WTC11 (cell line): ENCODE measurements at regions not wholly inside any gene's neighbourhood (a gene's known extent, or its start where the extent isn't known, plus 50 kb on each side); places are given as distances from the start of the nearest gene placed in this dataset.

ENCODE experiments used
- ATAC-seq: fragments of 200-7000 bp; cut with Tn5 transposase; 2 replicates; pipeline ENCODE4 v1.10.0; 2021; ENCODE audit warnings: mild to moderate bottlenecking, moderate library complexity
- CTCF ChIA-PET: fragments of 300-600 bp; sonication (Branson Sonifier 250); formaldehyde crosslinking; loops from one replicate; lab custom pipeline; 2021; ENCODE audit warnings: antibody characterized with exemption; lab: Charles Lee
- POLR2A ChIA-PET: fragments of 350-600 bp; sonication (Branson Sonifier 250); formaldehyde crosslinking; loops from one replicate; lab custom pipeline; 2021; ENCODE audit warnings: antibody characterized with exemption; lab: Charles Lee
- DNase-seq: peaks from one replicate; pipeline ENCODE4 v3.0.0; 2021; ENCODE audit warnings: low spot score
- H3K27ac Mint-ChIP-seq: 2 replicates; pipeline ENCODE4 v1.8.0; 2021; ENCODE audit warnings: mixed read lengths
- H3K27me3 Mint-ChIP-seq: 2 replicates; pipeline ENCODE4 v1.8.0; 2021; ENCODE audit warnings: low read depth, mild to moderate bottlenecking, moderate library complexity, mixed read lengths
- H3K36me3 Mint-ChIP-seq: 2 replicates; pipeline ENCODE4 v1.8.0; 2021; ENCODE audit warnings: mixed read lengths
- H3K4me1 Mint-ChIP-seq: 2 replicates; pipeline ENCODE4 v1.8.0; 2022; ENCODE audit warnings: mixed read lengths
- H3K4me3 Mint-ChIP-seq: 2 replicates; pipeline ENCODE4 v1.8.0; 2021; ENCODE audit warnings: mild to moderate bottlenecking, moderate library complexity, mixed read lengths
- H3K9me3 Mint-ChIP-seq: 2 replicates; pipeline ENCODE4 v1.8.0; 2021; ENCODE audit warnings: mixed read lengths
- EMX1 ChIP-seq: fragments of 250-450 bp; sonication (Bioruptor Pico); IDR thresholded peaks from 2 replicates; pipeline ENCODE4 v1.8.0; 2021; ENCODE audit warnings: mild to moderate bottlenecking
- FOXK1 ChIP-seq: sonication (generic); formaldehyde crosslinking; IDR thresholded peaks from 2 replicates; pipeline ENCODE4 v1.8.0; 2022; ENCODE audit warnings: mild to moderate bottlenecking, moderate library complexity, missing genetic modification reagents
- IRF2 ChIP-seq: sonication (generic); formaldehyde crosslinking; IDR thresholded peaks from 2 replicates; pipeline ENCODE4 v1.8.0; 2022; ENCODE audit warnings: low read depth, missing genetic modification reagents, borderline replicate concordance
- JAZF1 ChIP-seq: fragments of 250-450 bp; sonication (Bioruptor Pico); IDR thresholded peaks from 2 replicates; pipeline ENCODE4 v1.9.0; 2021; ENCODE audit warnings: moderate library complexity, mild to moderate bottlenecking, inconsistent platforms
- MXD4 ChIP-seq: fragments of 250-450 bp; sonication (Bioruptor Pico); IDR thresholded peaks from 2 replicates; pipeline ENCODE4 v1.8.0; 2021; ENCODE audit warnings: mild to moderate bottlenecking, moderate library complexity, borderline replicate concordance
- SMAD3 ChIP-seq: sonication (generic); formaldehyde crosslinking; IDR thresholded peaks from 2 replicates; pipeline ENCODE4 v1.8.0; 2022; ENCODE audit warnings: missing genetic modification reagents, mild to moderate bottlenecking, borderline replicate concordance
- SOX15 ChIP-seq: fragments of 250-450 bp; sonication (Bioruptor Pico); IDR thresholded peaks from 2 replicates; pipeline ENCODE4 v1.9.0; 2021; ENCODE audit warnings: mild to moderate bottlenecking
- ZBTB21 ChIP-seq: sonication (generic); formaldehyde crosslinking; IDR thresholded peaks from 2 replicates; pipeline ENCODE4 v1.8.1; 2023; ENCODE audit warnings: mild to moderate bottlenecking, missing genetic modification reagents, borderline replicate concordance
- ZNF138 ChIP-seq: sonication (generic); formaldehyde crosslinking; conservative IDR thresholded peaks from 2 replicates; pipeline ENCODE4 v1.8.1; 2022; ENCODE audit warnings: mild to moderate bottlenecking, moderate library complexity, missing genetic modification reagents
- ZNF219 ChIP-seq: sonication (generic); formaldehyde crosslinking; IDR thresholded peaks from 2 replicates; pipeline ENCODE4 v1.8.0; 2023; ENCODE audit warnings: missing genetic modification reagents, mild to moderate bottlenecking, borderline replicate concordance
- ZNF416 ChIP-seq: fragments of 250-450 bp; sonication (Bioruptor Pico); IDR thresholded peaks from 2 replicates; pipeline ENCODE4 v1.9.0; 2021; ENCODE audit warnings: mild to moderate bottlenecking, inconsistent platforms
- TF ChIP-seq, protein P1 (sequence below): sonication (generic); formaldehyde crosslinking; IDR thresholded peaks from 2 replicates; pipeline ENCODE4 v1.8.0; 2023; ENCODE audit warnings: mild to moderate bottlenecking, missing genetic modification reagents
- TF ChIP-seq, protein P2 (sequence below): sonication (generic); formaldehyde crosslinking; IDR thresholded peaks from 2 replicates; pipeline ENCODE4 v1.8.0; 2023; ENCODE audit warnings: missing genetic modification reagents, mild to moderate bottlenecking, borderline replicate concordance
- TF ChIP-seq, protein P3 (sequence below): sonication (generic); formaldehyde crosslinking; IDR thresholded peaks from 2 replicates; pipeline ENCODE4 v1.8.0; 2023; ENCODE audit warnings: missing genetic modification reagents
- TF ChIP-seq, protein P4 (sequence below): sonication (generic); formaldehyde crosslinking; IDR thresholded peaks from 2 replicates; pipeline ENCODE4 v1.8.1; 2022; ENCODE audit warnings: mild to moderate bottlenecking, missing genetic modification reagents, moderate library complexity, borderline replicate concordance
- TF ChIP-seq, protein P5 (sequence below): fragments of 200-600 bp; IDR thresholded peaks from 2 replicates; pipeline ENCODE4 v1.8.0; 2022; ENCODE audit warnings: antibody characterized with exemption
- TF ChIP-seq, protein P6 (sequence below): sonication (generic); formaldehyde crosslinking; conservative IDR thresholded peaks from 2 replicates; pipeline ENCODE4 v1.8.1; 2022; ENCODE audit warnings: mild to moderate bottlenecking, missing genetic modification reagents
- TF ChIP-seq, protein P7 (sequence below): sonication (generic); formaldehyde crosslinking; IDR thresholded peaks from 2 replicates; pipeline ENCODE4 v1.8.1; 2023; ENCODE audit warnings: mild to moderate bottlenecking, missing genetic modification reagents, moderate library complexity
- TF ChIP-seq, protein P8 (sequence below): sonication (generic); formaldehyde crosslinking; conservative IDR thresholded peaks from 2 replicates; pipeline ENCODE4 v1.8.1; 2023; ENCODE audit warnings: mild to moderate bottlenecking, low read depth, missing genetic modification reagents, moderate library complexity

DNA sequence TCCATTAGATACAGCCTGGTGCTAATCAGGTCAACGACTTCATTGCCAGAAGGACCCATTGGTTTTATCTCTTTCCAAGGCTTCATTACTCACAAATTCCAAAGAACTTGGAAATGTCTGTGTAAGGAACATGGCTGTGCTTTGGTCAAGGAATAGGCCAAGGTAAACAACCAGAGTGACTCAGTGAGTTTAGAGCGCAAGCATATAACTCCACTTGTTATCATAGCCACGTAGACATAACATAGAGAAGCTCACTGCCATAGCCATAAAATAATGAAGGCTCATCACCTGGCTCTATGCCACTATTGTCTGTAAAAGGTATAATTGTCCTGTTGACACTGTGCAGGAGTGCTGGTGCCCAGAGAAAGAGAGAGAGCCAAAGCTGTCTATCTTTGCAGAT lies 139.3 kb upstream of the PLCXD3 start:
- TF ChIP-seq ZNF219 (CRISPR knock-in tag) (no peak), ZBTB21 (CRISPR knock-in tag) (no peak), EMX1 (CRISPR knock-in tag) (no peak), ZNF416 (CRISPR knock-in tag) (no peak), ZNF138 (CRISPR knock-in tag) (no peak), IRF2 (CRISPR knock-in tag) (no peak), JAZF1 (CRISPR knock-in tag) (no peak), MXD4 (CRISPR knock-in tag) (no peak), SOX15 (no peak), FOXK1 (no peak), SMAD3 (CRISPR knock-in tag) (no peak)
- TF ChIP-seq, protein P1, sequence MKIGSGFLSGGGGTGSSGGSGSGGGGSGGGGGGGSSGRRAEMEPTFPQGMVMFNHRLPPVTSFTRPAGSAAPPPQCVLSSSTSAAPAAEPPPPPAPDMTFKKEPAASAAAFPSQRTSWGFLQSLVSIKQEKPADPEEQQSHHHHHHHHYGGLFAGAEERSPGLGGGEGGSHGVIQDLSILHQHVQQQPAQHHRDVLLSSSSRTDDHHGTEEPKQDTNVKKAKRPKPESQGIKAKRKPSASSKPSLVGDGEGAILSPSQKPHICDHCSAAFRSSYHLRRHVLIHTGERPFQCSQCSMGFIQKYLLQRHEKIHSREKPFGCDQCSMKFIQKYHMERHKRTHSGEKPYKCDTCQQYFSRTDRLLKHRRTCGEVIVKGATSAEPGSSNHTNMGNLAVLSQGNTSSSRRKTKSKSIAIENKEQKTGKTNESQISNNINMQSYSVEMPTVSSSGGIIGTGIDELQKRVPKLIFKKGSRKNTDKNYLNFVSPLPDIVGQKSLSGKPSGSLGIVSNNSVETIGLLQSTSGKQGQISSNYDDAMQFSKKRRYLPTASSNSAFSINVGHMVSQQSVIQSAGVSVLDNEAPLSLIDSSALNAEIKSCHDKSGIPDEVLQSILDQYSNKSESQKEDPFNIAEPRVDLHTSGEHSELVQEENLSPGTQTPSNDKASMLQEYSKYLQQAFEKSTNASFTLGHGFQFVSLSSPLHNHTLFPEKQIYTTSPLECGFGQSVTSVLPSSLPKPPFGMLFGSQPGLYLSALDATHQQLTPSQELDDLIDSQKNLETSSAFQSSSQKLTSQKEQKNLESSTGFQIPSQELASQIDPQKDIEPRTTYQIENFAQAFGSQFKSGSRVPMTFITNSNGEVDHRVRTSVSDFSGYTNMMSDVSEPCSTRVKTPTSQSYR (CRISPR knock-in tag) = no peak
- TF ChIP-seq, protein P2, sequence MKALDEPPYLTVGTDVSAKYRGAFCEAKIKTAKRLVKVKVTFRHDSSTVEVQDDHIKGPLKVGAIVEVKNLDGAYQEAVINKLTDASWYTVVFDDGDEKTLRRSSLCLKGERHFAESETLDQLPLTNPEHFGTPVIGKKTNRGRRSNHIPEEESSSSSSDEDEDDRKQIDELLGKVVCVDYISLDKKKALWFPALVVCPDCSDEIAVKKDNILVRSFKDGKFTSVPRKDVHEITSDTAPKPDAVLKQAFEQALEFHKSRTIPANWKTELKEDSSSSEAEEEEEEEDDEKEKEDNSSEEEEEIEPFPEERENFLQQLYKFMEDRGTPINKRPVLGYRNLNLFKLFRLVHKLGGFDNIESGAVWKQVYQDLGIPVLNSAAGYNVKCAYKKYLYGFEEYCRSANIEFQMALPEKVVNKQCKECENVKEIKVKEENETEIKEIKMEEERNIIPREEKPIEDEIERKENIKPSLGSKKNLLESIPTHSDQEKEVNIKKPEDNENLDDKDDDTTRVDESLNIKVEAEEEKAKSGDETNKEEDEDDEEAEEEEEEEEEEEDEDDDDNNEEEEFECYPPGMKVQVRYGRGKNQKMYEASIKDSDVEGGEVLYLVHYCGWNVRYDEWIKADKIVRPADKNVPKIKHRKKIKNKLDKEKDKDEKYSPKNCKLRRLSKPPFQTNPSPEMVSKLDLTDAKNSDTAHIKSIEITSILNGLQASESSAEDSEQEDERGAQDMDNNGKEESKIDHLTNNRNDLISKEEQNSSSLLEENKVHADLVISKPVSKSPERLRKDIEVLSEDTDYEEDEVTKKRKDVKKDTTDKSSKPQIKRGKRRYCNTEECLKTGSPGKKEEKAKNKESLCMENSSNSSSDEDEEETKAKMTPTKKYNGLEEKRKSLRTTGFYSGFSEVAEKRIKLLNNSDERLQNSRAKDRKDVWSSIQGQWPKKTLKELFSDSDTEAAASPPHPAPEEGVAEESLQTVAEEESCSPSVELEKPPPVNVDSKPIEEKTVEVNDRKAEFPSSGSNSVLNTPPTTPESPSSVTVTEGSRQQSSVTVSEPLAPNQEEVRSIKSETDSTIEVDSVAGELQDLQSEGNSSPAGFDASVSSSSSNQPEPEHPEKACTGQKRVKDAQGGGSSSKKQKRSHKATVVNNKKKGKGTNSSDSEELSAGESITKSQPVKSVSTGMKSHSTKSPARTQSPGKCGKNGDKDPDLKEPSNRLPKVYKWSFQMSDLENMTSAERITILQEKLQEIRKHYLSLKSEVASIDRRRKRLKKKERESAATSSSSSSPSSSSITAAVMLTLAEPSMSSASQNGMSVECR (CRISPR knock-in tag) = no peak
- TF ChIP-seq, protein P3, sequence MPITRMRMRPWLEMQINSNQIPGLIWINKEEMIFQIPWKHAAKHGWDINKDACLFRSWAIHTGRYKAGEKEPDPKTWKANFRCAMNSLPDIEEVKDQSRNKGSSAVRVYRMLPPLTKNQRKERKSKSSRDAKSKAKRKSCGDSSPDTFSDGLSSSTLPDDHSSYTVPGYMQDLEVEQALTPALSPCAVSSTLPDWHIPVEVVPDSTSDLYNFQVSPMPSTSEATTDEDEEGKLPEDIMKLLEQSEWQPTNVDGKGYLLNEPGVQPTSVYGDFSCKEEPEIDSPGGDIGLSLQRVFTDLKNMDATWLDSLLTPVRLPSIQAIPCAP (CRISPR knock-in tag) = no peak
- TF ChIP-seq, protein P4, sequence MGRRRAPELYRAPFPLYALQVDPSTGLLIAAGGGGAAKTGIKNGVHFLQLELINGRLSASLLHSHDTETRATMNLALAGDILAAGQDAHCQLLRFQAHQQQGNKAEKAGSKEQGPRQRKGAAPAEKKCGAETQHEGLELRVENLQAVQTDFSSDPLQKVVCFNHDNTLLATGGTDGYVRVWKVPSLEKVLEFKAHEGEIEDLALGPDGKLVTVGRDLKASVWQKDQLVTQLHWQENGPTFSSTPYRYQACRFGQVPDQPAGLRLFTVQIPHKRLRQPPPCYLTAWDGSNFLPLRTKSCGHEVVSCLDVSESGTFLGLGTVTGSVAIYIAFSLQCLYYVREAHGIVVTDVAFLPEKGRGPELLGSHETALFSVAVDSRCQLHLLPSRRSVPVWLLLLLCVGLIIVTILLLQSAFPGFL (CRISPR knock-in tag) = no peak
- TF ChIP-seq, protein P5, sequence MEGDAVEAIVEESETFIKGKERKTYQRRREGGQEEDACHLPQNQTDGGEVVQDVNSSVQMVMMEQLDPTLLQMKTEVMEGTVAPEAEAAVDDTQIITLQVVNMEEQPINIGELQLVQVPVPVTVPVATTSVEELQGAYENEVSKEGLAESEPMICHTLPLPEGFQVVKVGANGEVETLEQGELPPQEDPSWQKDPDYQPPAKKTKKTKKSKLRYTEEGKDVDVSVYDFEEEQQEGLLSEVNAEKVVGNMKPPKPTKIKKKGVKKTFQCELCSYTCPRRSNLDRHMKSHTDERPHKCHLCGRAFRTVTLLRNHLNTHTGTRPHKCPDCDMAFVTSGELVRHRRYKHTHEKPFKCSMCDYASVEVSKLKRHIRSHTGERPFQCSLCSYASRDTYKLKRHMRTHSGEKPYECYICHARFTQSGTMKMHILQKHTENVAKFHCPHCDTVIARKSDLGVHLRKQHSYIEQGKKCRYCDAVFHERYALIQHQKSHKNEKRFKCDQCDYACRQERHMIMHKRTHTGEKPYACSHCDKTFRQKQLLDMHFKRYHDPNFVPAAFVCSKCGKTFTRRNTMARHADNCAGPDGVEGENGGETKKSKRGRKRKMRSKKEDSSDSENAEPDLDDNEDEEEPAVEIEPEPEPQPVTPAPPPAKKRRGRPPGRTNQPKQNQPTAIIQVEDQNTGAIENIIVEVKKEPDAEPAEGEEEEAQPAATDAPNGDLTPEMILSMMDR = no peak
- TF ChIP-seq, protein P6, sequence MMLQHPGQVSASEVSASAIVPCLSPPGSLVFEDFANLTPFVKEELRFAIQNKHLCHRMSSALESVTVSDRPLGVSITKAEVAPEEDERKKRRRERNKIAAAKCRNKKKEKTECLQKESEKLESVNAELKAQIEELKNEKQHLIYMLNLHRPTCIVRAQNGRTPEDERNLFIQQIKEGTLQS (CRISPR knock-in tag) = no peak
- TF ChIP-seq, protein P7, sequence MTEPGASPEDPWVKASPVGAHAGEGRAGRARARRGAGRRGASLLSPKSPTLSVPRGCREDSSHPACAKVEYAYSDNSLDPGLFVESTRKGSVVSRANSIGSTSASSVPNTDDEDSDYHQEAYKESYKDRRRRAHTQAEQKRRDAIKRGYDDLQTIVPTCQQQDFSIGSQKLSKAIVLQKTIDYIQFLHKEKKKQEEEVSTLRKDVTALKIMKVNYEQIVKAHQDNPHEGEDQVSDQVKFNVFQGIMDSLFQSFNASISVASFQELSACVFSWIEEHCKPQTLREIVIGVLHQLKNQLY (CRISPR knock-in tag) = no peak
- TF ChIP-seq, protein P8, sequence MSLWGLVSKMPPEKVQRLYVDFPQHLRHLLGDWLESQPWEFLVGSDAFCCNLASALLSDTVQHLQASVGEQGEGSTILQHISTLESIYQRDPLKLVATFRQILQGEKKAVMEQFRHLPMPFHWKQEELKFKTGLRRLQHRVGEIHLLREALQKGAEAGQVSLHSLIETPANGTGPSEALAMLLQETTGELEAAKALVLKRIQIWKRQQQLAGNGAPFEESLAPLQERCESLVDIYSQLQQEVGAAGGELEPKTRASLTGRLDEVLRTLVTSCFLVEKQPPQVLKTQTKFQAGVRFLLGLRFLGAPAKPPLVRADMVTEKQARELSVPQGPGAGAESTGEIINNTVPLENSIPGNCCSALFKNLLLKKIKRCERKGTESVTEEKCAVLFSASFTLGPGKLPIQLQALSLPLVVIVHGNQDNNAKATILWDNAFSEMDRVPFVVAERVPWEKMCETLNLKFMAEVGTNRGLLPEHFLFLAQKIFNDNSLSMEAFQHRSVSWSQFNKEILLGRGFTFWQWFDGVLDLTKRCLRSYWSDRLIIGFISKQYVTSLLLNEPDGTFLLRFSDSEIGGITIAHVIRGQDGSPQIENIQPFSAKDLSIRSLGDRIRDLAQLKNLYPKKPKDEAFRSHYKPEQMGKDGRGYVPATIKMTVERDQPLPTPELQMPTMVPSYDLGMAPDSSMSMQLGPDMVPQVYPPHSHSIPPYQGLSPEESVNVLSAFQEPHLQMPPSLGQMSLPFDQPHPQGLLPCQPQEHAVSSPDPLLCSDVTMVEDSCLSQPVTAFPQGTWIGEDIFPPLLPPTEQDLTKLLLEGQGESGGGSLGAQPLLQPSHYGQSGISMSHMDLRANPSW (CRISPR knock-in tag) = no peak
- Mint-ChIP-seq H3K9me3 (peaks cover 3% of the 10 kb centered on the region), H3K27ac (no peak overlapping the region), H3K4me3 (no peak overlapping the region), H3K4me1 (peaks cover 10% of the 10 kb centered on the region), H3K36me3 (no peaks in the 10 kb centered on the region), H3K27me3 (no peaks in the 10 kb centered on the region)
- ChIA-PET CTCF (interaction anchor here (1.2 kb wide), 1 partner anchor 379 kb away, joined by 3 read pairs; no protein-coding TSS in a partner anchor), POLR2A (interaction anchor here (0.6 kb wide), 1 partner anchor 402 kb away, joined by 6 read pairs; no protein-coding TSS in a partner anchor)
- DNase-seq (no peak), ATAC-seq (no peak)
